Ishikawa (cell line): ENCODE measurements at regions not wholly inside any gene's neighbourhood (a gene's known extent, or its start where the extent isn't known, plus 50 kb on each side); places are given as distances from the start of the nearest gene placed in this dataset.

Experiments used
- CEBPB ChIP-seq: IDR thresholded peaks from 2 replicates; pipeline ENCODE4 v1.6.1; 2012
- CREB1 ChIP-seq: IDR thresholded peaks from 2 replicates; pipeline ENCODE4 v1.6.1; 2012; ENCODE audit warnings: low read depth
- FOXM1 ChIP-seq: IDR thresholded peaks from 2 replicates; pipeline ENCODE4 v1.6.1; 2012; ENCODE audit warnings: low read depth, borderline replicate concordance
- NFIC ChIP-seq: IDR thresholded peaks from 2 replicates; pipeline ENCODE4 v1.6.1; 2012
- RAD21 ChIP-seq: IDR thresholded peaks from 2 replicates; pipeline ENCODE4 v1.6.1; 2012; ENCODE audit warnings: low read depth
- TAF1 ChIP-seq: IDR thresholded peaks from 2 replicates; pipeline ENCODE4 v1.6.1; 2012; ENCODE audit warnings: low read depth, mild to moderate bottlenecking
- YY1 ChIP-seq: IDR thresholded peaks from 2 replicates; pipeline ENCODE4 v1.6.1; 2012; ENCODE audit warnings: low read depth
- TF ChIP-seq, protein P1 (sequence below): IDR thresholded peaks from 2 replicates; pipeline ENCODE4 v1.6.1; 2012
- TF ChIP-seq, protein P2 (sequence below): IDR thresholded peaks from 2 replicates; pipeline ENCODE4 v1.6.1; 2012; ENCODE audit warnings: low read depth, mild to moderate bottlenecking

DNA sequence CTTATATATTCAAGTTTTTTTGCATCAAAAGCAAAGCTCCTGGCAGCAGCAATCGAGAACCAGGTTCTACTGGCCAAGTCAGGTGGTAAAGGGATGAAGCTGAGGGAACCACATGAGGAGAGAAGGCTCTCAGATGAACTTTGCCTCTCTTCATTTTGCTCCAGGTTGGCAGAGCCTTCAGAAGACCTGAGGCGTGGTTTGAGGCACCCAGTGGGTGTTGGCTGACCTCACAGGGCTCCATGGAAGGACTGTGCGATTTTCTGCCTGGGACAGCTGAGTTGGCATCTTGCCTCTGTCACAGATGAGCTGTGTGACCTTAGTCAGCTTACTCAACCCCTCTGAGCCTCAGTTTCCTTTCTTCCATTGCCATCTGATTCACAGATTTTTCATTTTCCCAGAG is 89.0 kb downstream of the INSIG2 start:
- TF ChIP-seq, protein P1, sequence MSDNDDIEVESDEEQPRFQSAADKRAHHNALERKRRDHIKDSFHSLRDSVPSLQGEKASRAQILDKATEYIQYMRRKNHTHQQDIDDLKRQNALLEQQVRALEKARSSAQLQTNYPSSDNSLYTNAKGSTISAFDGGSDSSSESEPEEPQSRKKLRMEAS: no peak
- TF ChIP-seq CEBPB: no peak
- no peak for TF ChIP-seq TAF1
- TF ChIP-seq, protein P2, sequence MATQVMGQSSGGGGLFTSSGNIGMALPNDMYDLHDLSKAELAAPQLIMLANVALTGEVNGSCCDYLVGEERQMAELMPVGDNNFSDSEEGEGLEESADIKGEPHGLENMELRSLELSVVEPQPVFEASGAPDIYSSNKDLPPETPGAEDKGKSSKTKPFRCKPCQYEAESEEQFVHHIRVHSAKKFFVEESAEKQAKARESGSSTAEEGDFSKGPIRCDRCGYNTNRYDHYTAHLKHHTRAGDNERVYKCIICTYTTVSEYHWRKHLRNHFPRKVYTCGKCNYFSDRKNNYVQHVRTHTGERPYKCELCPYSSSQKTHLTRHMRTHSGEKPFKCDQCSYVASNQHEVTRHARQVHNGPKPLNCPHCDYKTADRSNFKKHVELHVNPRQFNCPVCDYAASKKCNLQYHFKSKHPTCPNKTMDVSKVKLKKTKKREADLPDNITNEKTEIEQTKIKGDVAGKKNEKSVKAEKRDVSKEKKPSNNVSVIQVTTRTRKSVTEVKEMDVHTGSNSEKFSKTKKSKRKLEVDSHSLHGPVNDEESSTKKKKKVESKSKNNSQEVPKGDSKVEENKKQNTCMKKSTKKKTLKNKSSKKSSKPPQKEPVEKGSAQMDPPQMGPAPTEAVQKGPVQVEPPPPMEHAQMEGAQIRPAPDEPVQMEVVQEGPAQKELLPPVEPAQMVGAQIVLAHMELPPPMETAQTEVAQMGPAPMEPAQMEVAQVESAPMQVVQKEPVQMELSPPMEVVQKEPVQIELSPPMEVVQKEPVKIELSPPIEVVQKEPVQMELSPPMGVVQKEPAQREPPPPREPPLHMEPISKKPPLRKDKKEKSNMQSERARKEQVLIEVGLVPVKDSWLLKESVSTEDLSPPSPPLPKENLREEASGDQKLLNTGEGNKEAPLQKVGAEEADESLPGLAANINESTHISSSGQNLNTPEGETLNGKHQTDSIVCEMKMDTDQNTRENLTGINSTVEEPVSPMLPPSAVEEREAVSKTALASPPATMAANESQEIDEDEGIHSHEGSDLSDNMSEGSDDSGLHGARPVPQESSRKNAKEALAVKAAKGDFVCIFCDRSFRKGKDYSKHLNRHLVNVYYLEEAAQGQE: no peak
- no peak for TF ChIP-seq NFIC
- no peak for TF ChIP-seq CREB1
- no peak for TF ChIP-seq YY1
- TF ChIP-seq FOXM1: no peak
- no peak for TF ChIP-seq RAD21
